Panc1 (cell line): ENCODE measurements at regions not wholly inside any gene's neighbourhood (a gene's known extent, or its start where the extent isn't known, plus 50 kb on each side); places are given as distances from the start of the nearest gene placed in this dataset.

Source experiments
- ATAC-seq: fragments of 200-7000 bp; cut with Tn5 transposase; 2 replicates; pipeline ENCODE4 v1.9.1; 2020; ENCODE audit warnings: mild to moderate bottlenecking, moderate library complexity
- BruUV-seq: library from RNA; stranded (reverse); fragments of 400-500 nt; replicated peaks from 2 replicates; lab custom pipeline; 2021; lab: Mats Ljungman, UMichigan
- CTCF ChIA-PET: fragments of 300-600 bp; sonication (Branson Sonifier 250); formaldehyde crosslinking; loops from one replicate; lab custom pipeline; 2022; ENCODE audit warnings: antibody characterized with exemption; lab: Charles Lee
- POLR2A ChIA-PET: fragments of 300-600 bp; sonication (Branson Sonifier 250); formaldehyde crosslinking; loops from one replicate; lab custom pipeline; 2022; ENCODE audit warnings: antibody characterized with exemption; lab: Charles Lee
- DNase-seq: peaks from one replicate; pipeline ENCODE4 v3.0.0-alpha.2; 2010; ENCODE audit warnings: low read depth, low spot score
- H3K27ac ChIP-seq: 2 replicates; pipeline ENCODE4 v1.5.1; 2011; ENCODE audit warnings: mild to moderate bottlenecking, low read length, inconsistent platforms
- H3K27me3 ChIP-seq: fragments of 200-500 bp; sonication (Bioruptor generic); 2 replicates; pipeline ENCODE4 v1.6.0; 2014; ENCODE audit warnings: low read length, inconsistent platforms; ENCODE audit not compliant: control insufficient read depth, insufficient read depth
- H3K36me3 ChIP-seq: fragments of 200-500 bp; sonication (Bioruptor generic); 2 replicates; pipeline ENCODE4 v1.5.1; 2014; ENCODE audit warnings: inconsistent platforms, mild to moderate bottlenecking, low read length, moderate library complexity; ENCODE audit not compliant: control insufficient read depth, insufficient read depth
- H3K4me1 ChIP-seq: 2 replicates; pipeline ENCODE4 v1.5.1; 2011; ENCODE audit warnings: inconsistent platforms, mild to moderate bottlenecking, low read length, moderate library complexity; ENCODE audit not compliant: control insufficient read depth, insufficient read depth
- H3K4me3 ChIP-seq, 2 experiments: 2 replicates each; pipeline ENCODE4 v1.5.1; 2011 to 2012; ENCODE audit warnings: low read depth in 2 of 2, low read length in 2 of 2, mild to moderate bottlenecking in 2 of 2, inconsistent platforms in 1 of 2, moderate library complexity in 1 of 2
- H3K9me3 ChIP-seq: fragments of 200-500 bp; sonication (Bioruptor generic); 2 replicates; pipeline ENCODE4 v1.5.1; 2014; ENCODE audit warnings: low read depth, mild to moderate bottlenecking, inconsistent platforms, low read length, moderate library complexity; ENCODE audit not compliant: control insufficient read depth, insufficient read depth
- POLR2AphosphoS5 ChIP-seq: IDR thresholded peaks from 2 replicates; pipeline ENCODE4 v1.6.1; 2012; ENCODE audit warnings: mild to moderate bottlenecking, low read depth, low read length, moderate library complexity
- REST ChIP-seq, 2 experiments: IDR thresholded peaks; 2 replicates each; pipeline ENCODE4 v1.6.1; 2011 to 2012; ENCODE audit warnings: low read depth in 2 of 2, control low read depth in 1 of 2, low read length in 1 of 2, mild to moderate bottlenecking in 1 of 2, moderate library complexity in 1 of 2; ENCODE audit not compliant: insufficient read depth in 1 of 2
- SIN3A ChIP-seq: IDR thresholded peaks from 2 replicates; pipeline ENCODE4 v1.6.1; 2012; ENCODE audit warnings: low read depth, mild to moderate bottlenecking, low read length, moderate library complexity, borderline replicate concordance; ENCODE audit not compliant: insufficient read depth
- TCF7L2 ChIP-seq: IDR thresholded peaks from 2 replicates; pipeline ENCODE4 v1.6.1; 2011; ENCODE audit warnings: mild to moderate bottlenecking, low read depth, low read length, inconsistent platforms
- in situ Hi-C: cut with HindIII; loops from 2 replicates; pipeline ENCODE4 v1.10.0; 2016; ENCODE audit warnings: low sequenced_read_pairs, low pct_unique_long_range_greater_than_20kb
- intact Hi-C: fragments of 100-400 bp; cut with micrococcal nuclease; formaldehyde crosslinking; loops from one replicate; pipeline ENCODE4 v1.10.0; 2022; ENCODE audit not compliant: unreplicated experiment
- TF ChIP-seq, protein P1 (sequence below): fragments of 450-650 bp; IDR thresholded peaks from 2 replicates; pipeline ENCODE4 v1.5.1; 2017; ENCODE audit warnings: mild to moderate bottlenecking

GRCh38 chrX:131725001-131725654, 181.3 kb downstream of the OR13H1 start:
- H3K4me3 ChIP-seq: no peak overlapping the region
- peaks cover 6% of the 10 kb centered on the region; the same call in 1 of the 2 replicates for H3K9me3 ChIP-seq
- ATAC-seq (no peak), DNase-seq (no peak)
- no peaks in the 10 kb centered on the region for H3K27me3 ChIP-seq
- in situ Hi-C loops: no loop called here
- no peaks in the 10 kb centered on the region for H3K36me3 ChIP-seq
- BruUV-seq: no TSS peak
- POLR2A ChIA-PET: no interaction called here
- no peak for TF ChIP-seq POLR2AphosphoS5
- TF ChIP-seq TCF7L2: no peak
- no peak for TF ChIP-seq SIN3A
- TF ChIP-seq REST (IDR thresholded peaks at IDR 0.05; ENCODE audit: insufficient read depth in 1 of 2, low read depth in 2 of 2, low read length in 1 of 2): no peak
- TF ChIP-seq, protein P1, sequence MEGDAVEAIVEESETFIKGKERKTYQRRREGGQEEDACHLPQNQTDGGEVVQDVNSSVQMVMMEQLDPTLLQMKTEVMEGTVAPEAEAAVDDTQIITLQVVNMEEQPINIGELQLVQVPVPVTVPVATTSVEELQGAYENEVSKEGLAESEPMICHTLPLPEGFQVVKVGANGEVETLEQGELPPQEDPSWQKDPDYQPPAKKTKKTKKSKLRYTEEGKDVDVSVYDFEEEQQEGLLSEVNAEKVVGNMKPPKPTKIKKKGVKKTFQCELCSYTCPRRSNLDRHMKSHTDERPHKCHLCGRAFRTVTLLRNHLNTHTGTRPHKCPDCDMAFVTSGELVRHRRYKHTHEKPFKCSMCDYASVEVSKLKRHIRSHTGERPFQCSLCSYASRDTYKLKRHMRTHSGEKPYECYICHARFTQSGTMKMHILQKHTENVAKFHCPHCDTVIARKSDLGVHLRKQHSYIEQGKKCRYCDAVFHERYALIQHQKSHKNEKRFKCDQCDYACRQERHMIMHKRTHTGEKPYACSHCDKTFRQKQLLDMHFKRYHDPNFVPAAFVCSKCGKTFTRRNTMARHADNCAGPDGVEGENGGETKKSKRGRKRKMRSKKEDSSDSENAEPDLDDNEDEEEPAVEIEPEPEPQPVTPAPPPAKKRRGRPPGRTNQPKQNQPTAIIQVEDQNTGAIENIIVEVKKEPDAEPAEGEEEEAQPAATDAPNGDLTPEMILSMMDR: no peak
- H3K27ac ChIP-seq: no peak overlapping the region
- H3K4me1 ChIP-seq: peaks cover 3% of the 10 kb centered on the region
- CTCF ChIA-PET: no interaction called here
- intact Hi-C loops: no loop called here

- BruUV-seq: no TSS peak
- Histone ChIP-seq H3K27me3 (no peaks in the 10 kb centered on the region), H3K27ac (no peak overlapping the region), H3K4me3 (peak overlapping the region; percentile 37 to 56), H3K36me3 (no peaks in the 10 kb centered on the region), H3K4me1 (peaks cover 3% of the 10 kb centered on the region), H3K9me3 (peaks cover 6% of the 10 kb centered on the region; the same call in 1 of the 2 replicates)
- ChIA-PET CTCF (no interaction called here), POLR2A (no interaction called here)
- ATAC-seq (no peak), DNase-seq (no peak)
- intact Hi-C loops: loop anchor here (2.0 kb wide), 1 partner anchor 17 kb away; no protein-coding TSS in a partner anchor
- in situ Hi-C loops: no loop called here
- no peak for TF ChIP-seq REST (IDR thresholded peaks at IDR 0.05; ENCODE audit: insufficient read depth in 1 of 2, low read depth in 2 of 2, low read length in 1 of 2)
- TF ChIP-seq, protein P1: no peak
- TF ChIP-seq TCF7L2: no peak
- no peak for TF ChIP-seq POLR2AphosphoS5
- no peak for TF ChIP-seq SIN3A
Measured at GRCh38 chrX:131727778-131728177, 183.9 kb downstream of the OR13H1 start.
